GM23248 (cell line): ENCODE measurements at regions not wholly inside any gene's neighbourhood (a gene's known extent, or its start where the extent isn't known, plus 50 kb on each side); places are given as distances from the start of the nearest gene placed in this dataset.
"Not testable (repeated sequence)": the region's sequence is repeated elsewhere in the genome, so short reads cannot be mapped to it uniquely, and the experiment has no call there.

Experiments used
- EZH2 ChIP-seq: fragments of 200-600 bp; sonication (generic); IDR thresholded peaks from 2 replicates; pipeline ENCODE4 v1.6.1; 2018; ENCODE audit warnings: antibody characterized with exemption, mild to moderate bottlenecking; ENCODE audit not compliant: insufficient read depth, poor library complexity, severe bottlenecking
- EZH2phosphoT487 ChIP-seq: fragments of 200-600 bp; sonication (generic); IDR thresholded peaks from 2 replicates; pipeline ENCODE4 v1.6.1; 2018; ENCODE audit warnings: antibody characterized with exemption, moderate library complexity, mild to moderate bottlenecking, low read depth; ENCODE audit not compliant: insufficient read depth

DNA sequence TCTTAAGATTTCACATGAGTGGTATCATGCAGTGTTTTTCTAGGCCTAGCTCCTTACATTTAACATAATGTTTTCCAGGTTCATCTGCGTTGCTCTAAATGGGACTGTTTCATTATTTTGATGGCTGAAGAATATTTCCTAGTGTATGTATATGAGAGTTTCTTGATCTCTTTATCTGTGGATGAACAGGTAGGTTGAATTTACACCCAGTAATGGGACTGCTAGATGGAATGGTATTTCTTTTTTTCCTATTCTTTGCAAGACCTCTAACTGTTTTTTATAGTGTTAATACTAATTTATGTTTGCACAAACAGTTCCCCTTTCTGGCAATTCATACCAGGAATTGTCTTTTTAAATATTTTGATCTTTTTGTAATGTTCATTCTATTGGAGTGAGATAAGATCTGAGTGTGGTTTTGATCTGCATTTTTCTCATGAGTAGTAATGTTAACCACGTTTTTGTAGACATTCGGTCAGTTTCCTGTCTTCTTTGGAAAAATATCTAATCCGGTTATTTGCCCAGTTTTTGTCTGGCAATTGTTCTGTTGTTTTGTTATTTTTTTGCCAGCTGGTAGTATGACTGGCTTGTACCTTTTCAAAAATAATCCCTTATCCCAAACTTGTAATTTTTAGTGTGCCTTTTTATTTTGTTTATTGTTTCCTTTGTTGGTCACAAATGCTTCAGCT lies 157.1 kb downstream of the CCDC74A start:
- not testable (repeated sequence) for TF ChIP-seq EZH2, EZH2phosphoT487
